SHP77 treated with DMSO at 0.1 percent for 48 hours (cell line): ENCODE measurements at regions not wholly inside any gene's neighbourhood (a gene's known extent, or its start where the extent isn't known, plus 50 kb on each side); places are given as distances from the start of the nearest gene placed in this dataset.
A peak's percentile ranks its signal among the peaks of the same experiment; 100 is the strongest.
"Not testable (repeated sequence)": the region's sequence is repeated elsewhere in the genome, so short reads cannot be mapped to it uniquely, and the experiment has no call there.

Experiments
- DNase-seq: peaks from one replicate; lab custom pipeline; 2025; lab: John Stamatoyannopoulos, UW

- DNase-seq = no peak
Observed at GRCh38 chr2:8344144-8345097, 337.4 kb upstream of the ID2 start.

DNA sequence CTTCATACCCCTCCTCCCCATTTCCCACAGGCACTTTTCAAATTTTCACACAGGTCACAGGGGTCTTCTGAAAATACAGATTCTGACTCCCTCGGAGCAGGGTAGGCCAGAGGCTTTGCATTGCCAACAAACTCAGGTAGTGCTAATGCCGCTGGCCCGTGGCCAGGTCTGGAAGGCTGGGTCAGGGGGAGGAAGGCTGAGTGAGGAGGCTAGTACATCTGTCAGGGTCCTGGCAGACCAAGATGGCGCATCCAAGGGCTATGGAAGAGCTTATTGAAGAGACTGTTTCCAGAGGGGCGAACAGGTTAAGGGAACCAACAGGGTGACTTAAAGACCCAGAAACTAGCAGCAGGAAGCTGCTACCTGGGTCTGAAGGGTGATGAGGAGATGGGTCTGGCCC, 336.7 kb upstream of the ID2 start:
- DNase-seq = no peak

DNA sequence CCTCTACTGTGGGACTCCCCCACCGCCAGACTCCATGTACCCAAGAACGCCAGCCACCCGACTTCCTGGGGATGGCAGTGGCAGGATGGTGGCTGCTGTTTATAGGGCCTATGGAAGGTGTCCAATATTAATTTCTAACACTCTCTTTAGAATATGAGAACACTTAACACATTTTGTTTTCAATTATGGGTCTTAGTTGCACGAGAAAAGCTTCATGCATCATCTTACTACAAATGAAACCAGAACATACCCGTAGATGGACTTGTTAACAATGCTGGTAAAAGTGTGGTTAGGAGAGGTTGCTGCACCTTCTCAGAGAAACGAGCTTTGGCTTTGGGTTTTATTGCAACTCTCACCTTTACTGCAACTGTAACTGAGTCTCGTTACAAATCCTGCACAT, 335.6 kb upstream of the ID2 start:
- DNase-seq = no peak

DNA sequence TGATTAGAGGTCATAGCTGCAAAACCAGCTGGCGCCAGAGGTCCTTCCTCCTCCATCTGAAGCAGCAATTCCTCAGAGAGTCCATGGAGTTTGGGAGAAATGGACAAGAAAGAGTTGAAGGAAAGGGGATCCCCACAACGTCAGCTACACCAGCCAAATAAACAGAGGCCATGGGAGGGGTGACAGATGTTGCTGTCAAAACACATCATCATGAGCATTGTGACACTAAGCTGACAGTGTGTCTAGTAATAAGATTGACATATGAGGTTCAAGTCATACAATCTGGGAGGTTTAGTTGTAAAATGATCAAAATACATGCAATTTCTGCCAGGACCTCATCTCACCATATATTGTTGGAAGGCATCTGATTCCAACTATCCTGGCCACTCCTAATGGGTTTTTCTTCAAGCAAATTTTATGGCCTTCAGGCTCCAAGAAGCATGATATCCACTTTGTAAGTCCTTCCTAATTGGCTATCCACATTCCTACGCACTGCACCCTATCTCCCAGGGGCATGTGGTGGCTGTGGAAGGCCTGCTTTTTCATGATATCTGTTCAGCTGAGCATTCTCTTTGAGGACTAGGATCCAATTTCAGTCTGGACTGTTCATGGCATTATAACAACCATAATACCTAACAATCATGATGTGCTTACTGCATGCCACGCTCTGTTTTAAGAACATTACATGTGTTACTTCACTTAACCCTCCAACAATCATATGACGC, 335.0 kb upstream of the ID2 start:
- no peak for DNase-seq

GRCh38 chr2:8348911-8349310, 332.9 kb upstream of the ID2 start:
- DNase-seq = not testable (repeated sequence)

DNA sequence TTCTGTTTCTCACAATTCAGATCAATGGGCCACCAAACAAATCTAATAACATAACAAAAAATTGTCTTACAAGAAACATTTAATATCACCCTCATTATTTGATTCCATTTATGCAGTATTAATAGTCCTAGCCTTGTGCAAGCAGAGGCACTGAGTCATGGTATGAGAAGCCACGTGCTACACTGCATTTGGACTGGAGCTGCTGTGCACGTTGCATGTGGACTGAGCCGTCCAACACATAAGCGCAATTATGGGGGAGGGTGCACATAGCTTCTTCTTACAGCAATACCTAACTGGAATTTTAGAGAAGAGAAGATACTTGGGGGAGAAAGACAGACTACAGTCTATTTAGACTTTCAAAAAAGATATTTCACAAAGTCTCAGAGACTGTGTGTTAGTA, 329.6 kb upstream of the ID2 start:
- DNase-seq = no peak

- DNase-seq = no peak
Observed at GRCh38 chr2:8352989-8353388, 328.9 kb upstream of the ID2 start.

DNA sequence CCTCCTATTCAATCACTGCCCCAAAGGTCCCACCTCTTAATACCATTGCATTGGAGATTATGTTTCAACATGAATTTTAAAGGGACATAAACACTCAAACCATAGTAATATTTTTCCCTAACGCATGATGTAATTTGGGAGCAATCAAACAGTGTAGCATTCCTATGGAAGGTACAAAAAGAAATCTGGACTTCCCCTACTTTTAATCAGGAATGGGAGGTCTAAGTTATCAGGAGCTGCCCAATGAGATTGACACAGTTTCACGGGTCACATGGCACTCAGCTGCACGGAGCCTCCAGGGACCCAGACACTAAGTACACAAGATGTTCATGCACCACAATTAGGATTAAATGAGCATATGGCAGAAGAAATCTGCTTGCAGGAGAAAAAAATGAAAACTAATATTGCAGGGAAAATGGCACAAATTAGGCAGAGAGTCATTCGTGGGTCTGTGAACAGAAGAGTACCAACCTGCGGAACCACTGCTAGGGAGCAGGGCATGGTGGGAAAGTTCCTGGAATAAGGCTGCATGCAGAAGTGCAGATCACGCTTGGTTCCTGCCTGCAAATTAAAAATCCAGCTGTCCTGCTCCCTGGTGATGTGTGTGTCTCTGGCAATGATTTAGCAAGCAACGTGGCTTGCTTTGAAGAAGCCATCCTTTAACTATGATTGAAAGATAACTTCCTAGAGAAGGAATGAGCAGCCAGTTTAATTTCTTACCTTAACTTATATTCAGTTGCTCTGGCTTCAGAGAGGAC, 326.6 kb upstream of the ID2 start:
- DNase-seq = no peak

GRCh38 chr2:8357738-8358518, 323.9 kb upstream of the ID2 start:
- no peak for DNase-seq

DNA sequence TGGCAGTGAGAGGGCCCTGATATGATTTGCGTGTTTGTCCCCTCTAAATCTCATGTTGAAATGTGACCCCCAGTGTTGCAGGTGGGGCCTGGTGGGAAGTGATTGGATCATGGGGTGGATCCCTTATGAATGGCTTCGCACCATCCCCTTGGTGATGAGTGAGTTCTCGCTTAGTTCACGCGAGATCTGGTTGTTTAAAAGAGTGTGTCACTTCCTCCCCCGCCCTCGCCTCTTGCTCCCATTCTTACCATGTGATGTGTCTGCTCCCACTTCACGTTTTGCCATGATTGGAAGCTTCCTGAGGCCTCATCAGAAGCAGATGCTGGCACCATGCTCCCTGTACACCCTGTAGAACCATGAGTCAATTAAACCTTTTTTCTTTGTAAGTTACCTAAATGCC, 319.9 kb upstream of the ID2 start:
- no peak for DNase-seq

- no peak for DNase-seq
Observed at GRCh38 chr2:8363161-8363560, 318.7 kb upstream of the ID2 start.

- DNase-seq = no peak
Observed at GRCh38 chr2:8364668-8365067, 317.2 kb upstream of the ID2 start.

GRCh38 chr2:8365331-8365910, 316.4 kb upstream of the ID2 start:
- no peak for DNase-seq

GRCh38 chr2:8367833-8368232, 314.0 kb upstream of the ID2 start:
- peak; percentile 23 for DNase-seq

GRCh38 chr2:8368463-8368862, 313.4 kb upstream of the ID2 start:
- DNase-seq = no peak

GRCh38 chr2:8369522-8369921, 312.3 kb upstream of the ID2 start:
- DNase-seq = no peak

DNA sequence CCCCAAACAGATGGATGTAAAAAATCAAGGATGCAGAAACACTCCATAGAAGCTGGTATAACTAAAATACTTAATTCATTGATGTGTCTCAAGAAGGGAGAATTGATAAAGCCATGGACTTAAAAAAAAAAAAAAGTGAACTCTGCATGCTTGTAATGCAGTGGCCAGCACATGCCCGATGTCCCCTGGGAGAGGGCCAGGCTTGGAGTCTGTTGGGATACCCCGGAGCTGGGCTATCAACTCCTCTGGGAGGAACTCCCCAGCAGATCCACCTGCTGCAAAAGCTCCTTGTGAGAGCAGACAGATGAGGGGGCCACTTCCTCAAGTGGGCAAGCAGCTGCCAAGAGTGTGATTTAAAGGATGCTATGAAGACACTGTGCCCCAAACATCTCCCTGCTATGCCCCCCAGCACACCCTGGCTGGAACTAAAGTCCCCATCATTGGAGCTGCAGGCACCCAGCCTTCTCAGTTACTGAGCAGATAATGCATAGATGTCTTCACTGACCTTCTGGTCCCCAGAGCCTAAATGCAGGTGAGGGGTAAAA, 311.5 kb upstream of the ID2 start:
- DNase-seq = no peak

GRCh38 chr2:8371653-8372052, 310.2 kb upstream of the ID2 start:
- DNase-seq = no peak

DNA sequence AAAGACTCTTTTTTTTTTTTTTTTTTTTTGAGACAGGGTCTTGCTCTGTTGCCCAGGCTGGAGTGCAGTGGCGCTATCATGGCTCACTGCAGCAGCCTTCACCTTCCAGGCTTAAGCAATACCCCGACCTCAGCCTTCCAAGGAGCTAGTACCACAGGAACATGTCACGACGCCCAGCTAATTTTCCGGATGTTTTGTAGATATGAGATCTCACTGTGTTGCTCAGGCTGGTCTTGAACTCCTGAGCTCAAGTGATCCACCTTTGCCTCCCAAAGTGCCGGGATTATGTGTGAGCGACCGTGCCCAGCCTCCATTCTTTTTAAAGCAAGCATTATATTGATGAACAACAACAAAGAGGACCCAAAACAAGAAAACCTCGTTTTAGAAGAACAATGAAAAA, 307.1 kb upstream of the ID2 start:
- no peak for DNase-seq

DNA sequence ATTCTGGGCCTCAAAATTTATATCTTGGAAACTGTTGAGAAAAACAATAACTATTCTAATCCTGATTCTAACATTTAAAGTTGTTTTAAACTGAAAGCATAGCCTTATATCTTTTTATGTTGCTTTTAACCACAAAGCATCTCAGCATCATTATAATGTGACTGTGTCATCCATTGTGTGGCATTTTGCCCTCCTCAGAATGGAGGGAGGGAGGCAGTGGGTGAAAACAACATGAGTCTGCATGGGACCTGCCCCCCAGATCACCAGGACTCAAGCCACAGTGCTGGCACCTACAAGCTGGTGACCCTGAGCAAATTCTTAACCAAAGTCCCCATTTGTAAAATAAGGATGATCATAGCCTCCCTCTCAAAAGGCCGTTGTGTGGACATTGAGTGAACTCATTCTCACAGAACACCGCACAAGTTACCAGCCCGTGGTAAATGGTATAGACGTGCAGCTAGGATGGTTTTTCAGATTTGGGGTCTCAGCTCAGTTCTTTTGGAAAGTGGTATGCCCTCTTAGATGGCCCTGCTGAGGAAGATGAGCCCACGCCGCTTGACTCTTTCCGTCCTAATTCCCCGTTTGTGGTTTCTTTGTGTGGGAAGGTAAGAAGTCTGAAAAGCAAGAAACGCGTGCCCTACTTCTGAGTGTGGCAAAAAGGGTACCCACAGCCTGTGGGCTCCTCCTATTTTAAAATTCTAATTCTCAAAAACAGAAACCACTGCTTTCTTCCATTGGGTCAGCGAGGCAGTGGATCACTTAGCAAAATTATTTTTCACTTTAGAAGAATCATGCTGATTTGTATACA, 305.0 kb upstream of the ID2 start:
- DNase-seq = no peak
